HG03064 (cell line): ENCODE measurements at regions not wholly inside any gene's neighbourhood (a gene's known extent, or its start where the extent isn't known, plus 50 kb on each side); places are given as distances from the start of the nearest gene placed in this dataset.
A peak's percentile ranks its signal among the peaks of the same experiment; 100 is the strongest.

Experiments
- ATAC-seq: cut with Tn5 transposase; IDR thresholded peaks from one replicate; pipeline ENCODE4 v1.9.1; 2021; ENCODE audit warnings: low read depth; ENCODE audit not compliant: unreplicated experiment

DNA sequence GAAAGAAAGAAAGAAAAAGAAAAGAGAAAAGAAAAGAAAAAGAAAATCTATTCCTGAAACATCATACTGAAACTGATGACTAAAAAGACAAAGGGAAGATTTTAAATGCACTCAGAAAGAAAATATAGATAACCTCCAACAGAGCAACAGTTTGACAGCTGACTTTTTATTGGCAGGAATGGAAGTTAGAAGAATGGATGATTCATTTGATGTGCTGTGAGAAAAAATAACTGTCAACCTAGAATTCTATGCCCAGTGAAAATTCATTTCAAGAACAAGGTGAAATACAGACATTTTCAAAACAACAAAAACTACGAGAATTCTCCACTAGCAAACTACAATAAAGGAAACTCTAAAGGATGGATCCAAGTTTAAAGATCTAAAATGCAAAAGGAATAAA is 50.5 kb upstream of the HSPA12A start:
- ATAC-seq = no peak

DNA sequence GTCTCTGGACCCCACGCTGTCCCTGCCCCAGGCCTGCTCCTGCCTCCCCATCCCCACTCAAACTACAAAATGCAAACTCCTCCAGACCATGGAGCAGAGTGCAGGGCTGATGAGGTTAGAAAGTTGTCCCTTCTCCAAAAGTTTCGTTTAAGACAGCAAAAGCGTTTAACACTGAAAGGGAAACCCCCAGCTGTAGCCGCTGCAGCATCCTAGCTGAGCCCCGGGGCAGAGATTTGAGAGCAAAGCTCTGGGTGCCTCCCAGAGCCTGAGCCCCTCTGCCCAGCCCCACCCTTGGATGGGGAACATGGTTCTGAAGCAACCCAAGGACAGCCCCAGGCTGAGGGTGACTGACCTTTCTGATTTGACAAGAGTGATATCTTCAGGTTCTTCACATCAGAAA is 52.8 kb upstream of the ENO4 start:
- no peak for ATAC-seq

DNA sequence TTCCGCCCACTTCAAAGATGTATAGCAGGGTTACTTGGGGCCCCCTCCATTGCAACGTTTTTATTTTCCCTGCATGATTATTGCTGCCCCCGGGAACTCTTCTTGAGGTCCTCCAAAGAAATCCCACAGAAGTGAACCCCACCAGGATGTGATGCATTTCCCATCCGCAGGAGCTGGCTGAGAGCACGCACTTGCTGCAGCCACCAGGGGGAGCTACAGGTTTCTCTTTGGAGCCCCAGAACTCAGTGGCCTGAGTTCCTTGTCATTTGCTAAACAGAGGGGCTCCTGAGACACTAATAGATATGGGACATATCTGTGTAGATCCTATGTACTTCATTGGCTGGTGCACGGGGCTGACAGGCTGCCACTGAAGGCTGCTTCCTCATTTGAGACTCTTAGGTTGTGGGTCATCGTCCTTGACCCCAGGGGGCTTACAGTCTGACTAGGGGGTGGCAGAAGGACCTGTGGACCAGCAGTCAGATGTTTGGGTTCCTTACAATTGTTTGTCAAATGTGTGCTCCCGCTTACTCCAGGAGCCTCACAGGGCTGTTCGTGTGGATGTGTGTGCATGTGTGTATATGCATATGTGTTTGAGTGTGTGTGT is 52.3 kb upstream of the ENO4 start:
- ATAC-seq = peak; percentile 79

DNA sequence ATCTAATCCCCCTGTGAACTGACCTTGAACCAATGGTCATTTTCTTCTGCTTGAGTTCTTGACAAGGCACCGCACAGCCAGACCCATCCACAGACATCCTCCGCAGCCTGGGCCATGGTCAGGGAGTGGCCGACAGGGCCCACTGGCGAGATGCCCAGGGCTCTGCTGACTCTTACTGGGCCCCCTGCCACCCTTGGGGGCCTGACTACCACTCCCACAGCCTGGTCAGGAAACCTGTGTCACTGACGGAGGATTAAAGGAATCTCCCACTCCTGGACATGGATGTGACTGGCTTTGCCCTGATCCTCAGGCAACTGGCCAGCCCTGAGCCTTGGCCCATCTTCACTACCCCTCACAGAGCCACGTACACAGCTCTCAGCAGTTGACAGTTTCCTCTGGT is 50.4 kb upstream of the ENO4 start:
- ATAC-seq = no peak
